Uterus (tissue), 2 donors: ENCODE measurements at regions not wholly inside any gene's neighbourhood (a gene's known extent, or its start where the extent isn't known, plus 50 kb on each side); places are given as distances from the start of the nearest gene placed in this dataset.

ENCODE experiments used
- CTCF ChIP-seq, 4 experiments: fragments of 200-600 bp in 2 of 4; fragments of 450-650 bp in 2 of 4; sonication (generic) in 2 of 4; IDR thresholded peaks; one replicate each; pipeline ENCODE4 v1.5.1; 2016 to 2019; ENCODE audit warnings: antibody characterized with exemption in 4 of 4, mild to moderate bottlenecking in 2 of 4, moderate library complexity in 1 of 4
- POLR2A ChIP-seq, 2 donors: fragments of 450-650 bp; IDR thresholded peaks; one replicate each; pipeline ENCODE4 v1.6.1; 2016; ENCODE audit warnings: antibody characterized with exemption in 2 of 2, mild to moderate bottlenecking in 1 of 2, moderate library complexity in 1 of 2

GRCh38 chr22:49087716-49088601, 739.7 kb downstream of the BRD1 start:
- TF ChIP-seq CTCF (IDR thresholded peaks at IDR 0.05) (no peak), POLR2A (IDR thresholded peaks at IDR 0.05) (no peak)
